Body of pancreas (tissue), 4 donors: ENCODE measurements at regions not wholly inside any gene's neighbourhood (a gene's known extent, or its start where the extent isn't known, plus 50 kb on each side); places are given as distances from the start of the nearest gene placed in this dataset.

Source experiments
- ATAC-seq: fragments of 150-250 bp; one replicate; pipeline ENCODE4 v1.9.1; 2016
- DNase-seq, 4 donors: peaks; one replicate each; pipeline ENCODE4 v3.0.0-alpha.2; 2019
- H3K27ac ChIP-seq, 4 donors: fragments of 200-600 bp; sonication (generic); 1 replicate in 3 of 4; 2 replicates in 1 of 4; pipeline versions ENCODE4 v1.5.1 to v1.6.1; 2016 to 2019; ENCODE audit warnings: mild to moderate bottlenecking in 1 of 4, mixed read lengths in 1 of 4, moderate library complexity in 1 of 4
- H3K27me3 ChIP-seq, 2 donors: fragments of 200-600 bp; sonication (generic); one replicate each; pipeline ENCODE4 v1.6.0; 2016; ENCODE audit warnings: mild to moderate bottlenecking in 1 of 2
- H3K36me3 ChIP-seq, 2 donors: fragments of 200-600 bp; sonication (generic); replicated peaks in 1 of 2; 2 replicates each; pipeline ENCODE4 v1.5.1; 2016; ENCODE audit warnings: low read depth in 2 of 2; ENCODE audit not compliant: insufficient read depth in 1 of 2
- H3K4me1 ChIP-seq: fragments of 200-600 bp; sonication (generic); one replicate; pipeline ENCODE4 v1.6.0; 2016
- H3K4me3 ChIP-seq, 2 donors: fragments of 200-600 bp; sonication (generic); 1 replicate in 1 of 2; 2 replicates in 1 of 2; pipeline ENCODE4 v1.5.1; 2016 to 2019
- H3K9me3 ChIP-seq, 3 donors: fragments of 200-600 bp; sonication (generic); 1 replicate in 2 of 3; 2 replicates in 1 of 3; pipeline ENCODE4 v1.5.1; 2016
- CTCF ChIP-seq, 7 experiments: fragments of 450-650 bp in 4 of 7; fragments of 200-600 bp in 3 of 7; sonication (generic) in 3 of 7; IDR thresholded peaks; one replicate each; pipeline ENCODE4 v1.5.1; 2016 to 2019; ENCODE audit warnings: antibody characterized with exemption in 7 of 7
- POLR2A ChIP-seq, 3 donors: fragments of 450-650 bp; IDR thresholded peaks; one replicate each; pipeline ENCODE4 v1.6.1; 2016; ENCODE audit warnings: antibody characterized with exemption in 3 of 3, mild to moderate bottlenecking in 2 of 3
- WGBS, 2 donors: methylation state at CpG; one replicate each; pipeline ENCODE4 v1.1.5; 2017; 5-methylcytosine and 5-hydroxymethylcytosine counted together
- intact Hi-C: fragments of 100-400 bp; cut with DNase I; formaldehyde crosslinking; loops from one replicate; pipeline ENCODE4 v1.15.1; 2023

GRCh38 chr13:37381502-37381901 lies 217.1 kb downstream of the POSTN start:
- Histone ChIP-seq H3K9me3 (no peaks in the 10 kb centered on the region), H3K36me3 (no peaks in the 10 kb centered on the region), H3K4me1 (no peaks in the 10 kb centered on the region), H3K4me3 (no peak overlapping the region), H3K27me3 (no peaks in the 10 kb centered on the region), H3K27ac (no peak overlapping the region)
- intact Hi-C loops: no loop called here
- 19 to 30% methylated on average over 1 of the region's 1 CpG for WGBS, 2 donors
- ATAC-seq (no peak), DNase-seq (no peak)
- TF ChIP-seq CTCF (IDR thresholded peaks at IDR 0.05) (no peak), POLR2A (IDR thresholded peaks at IDR 0.05) (no peak)

- intact Hi-C loops: no loop called here
These were observed 218.7 kb downstream of the POSTN start for GRCh38 chr13:37379841-37380240.

GRCh38 chr13:37375724-37376123 lies 222.8 kb downstream of the POSTN start:
- Histone ChIP-seq H3K36me3 (no peaks in the 10 kb centered on the region), H3K9me3 (no peaks in the 10 kb centered on the region), H3K4me1 (no peaks in the 10 kb centered on the region), H3K4me3 (no peak overlapping the region), H3K27me3 (no peaks in the 10 kb centered on the region), H3K27ac (no peak overlapping the region)
- DNase-seq (no peak), ATAC-seq (no peak)
- intact Hi-C loops: no loop called here
- TF ChIP-seq CTCF (IDR thresholded peaks at IDR 0.05) (no peak), POLR2A (IDR thresholded peaks at IDR 0.05) (no peak)
- 59 to 61% methylated on average over 3 of the region's 3 CpGs for WGBS, 2 donors

More at GRCh38 chr13:37379841-37380240, 218.7 kb downstream of the POSTN start:
- Histone ChIP-seq H3K4me1 (no peaks in the 10 kb centered on the region), H3K27ac (no peak overlapping the region), H3K4me3 (no peak overlapping the region), H3K27me3 (no peaks in the 10 kb centered on the region), H3K36me3 (no peaks in the 10 kb centered on the region), H3K9me3 (no peaks in the 10 kb centered on the region)
- DNase-seq (no peak), ATAC-seq (no peak)
- TF ChIP-seq POLR2A (IDR thresholded peaks at IDR 0.05): no peak
- no peak for TF ChIP-seq CTCF (IDR thresholded peaks at IDR 0.05)
- 55 to 70% methylated on average over 4 of the region's 4 CpGs for WGBS, 2 donors

- intact Hi-C loops: no loop called here
- Histone ChIP-seq H3K27me3 (no peaks in the 10 kb centered on the region), H3K36me3 (no peaks in the 10 kb centered on the region), H3K27ac (no peak overlapping the region), H3K4me3 (no peak overlapping the region), H3K9me3 (no peaks in the 10 kb centered on the region), H3K4me1 (no peaks in the 10 kb centered on the region)
- TF ChIP-seq CTCF (IDR thresholded peaks at IDR 0.05) (no peak), POLR2A (IDR thresholded peaks at IDR 0.05) (no peak)
- 21 to 30% methylated on average over 1 of the region's 1 CpG for WGBS, 2 donors
- ATAC-seq (no peak), DNase-seq (no peak)
These were observed 223.5 kb downstream of the POSTN start for GRCh38 chr13:37375071-37375470.

GRCh38 chr13:37369616-37370015 lies 229.0 kb downstream of the POSTN start:
- Histone ChIP-seq H3K4me3 (no peak overlapping the region), H3K27me3 (no peaks in the 10 kb centered on the region), H3K4me1 (no peaks in the 10 kb centered on the region), H3K27ac (no peak overlapping the region), H3K36me3 (no peaks in the 10 kb centered on the region), H3K9me3 (no peaks in the 10 kb centered on the region)
- no peak for TF ChIP-seq POLR2A (IDR thresholded peaks at IDR 0.05)
- TF ChIP-seq CTCF (IDR thresholded peaks at IDR 0.05): no peak
- DNase-seq (no peak), ATAC-seq (no peak)
- WGBS, 2 donors: 30 to 38% methylated on average over 4 of the region's 4 CpGs
- intact Hi-C loops: no loop called here
